ENCODE measurements at regions not wholly inside any gene's neighbourhood (a gene's known extent, or its start where the extent isn't known, plus 50 kb on each side); places are given as distances from the start of the nearest gene placed in this dataset.

- no peak for ATAC-seq (ENCODE audit: insufficient read depth, low read depth)
- no peak overlapping the region for H3K9ac ChIP-seq (ENCODE audit: low read depth, low read length)
These were observed 298.2 kb downstream of the MAN2A1 start for GRCh38 chr5:109987970-109988369.

GRCh38 chr5:109989161-109989560 is 299.4 kb downstream of the MAN2A1 start:
- no peaks in the 10 kb centered on the region for H3K9me3 ChIP-seq (ENCODE audit: insufficient read depth, low read length, severe bottlenecking)
- H3K79me2 ChIP-seq (ENCODE audit: insufficient read depth, low read length), result no peaks in the 10 kb centered on the region
- no peak for ATAC-seq (ENCODE audit: insufficient read depth, low read depth)
- no peaks in the 10 kb centered on the region for H4K20me1 ChIP-seq (ENCODE audit: insufficient read depth, low read length)
- no peak overlapping the region for H3K4me2 ChIP-seq (ENCODE audit: insufficient read depth, low read length)
- no peaks in the 10 kb centered on the region for H3K27me3 ChIP-seq (ENCODE audit: insufficient read depth, low read length, poor library complexity)
- no peak overlapping the region for H3K4me3 ChIP-seq (ENCODE audit: low read depth in 1 of 2, low read length in 2 of 2)
- no peak overlapping the region for H3K27ac ChIP-seq (ENCODE audit: low read length)
- H3K9ac ChIP-seq (ENCODE audit: low read depth, low read length), result no peak overlapping the region
- DNase-seq, result no peak
- no peak overlapping the region for H2AFZ ChIP-seq (ENCODE audit: low read depth, low read length)
- no peak for TF ChIP-seq CTCF (IDR thresholded peaks at IDR 0.05; ENCODE audit: borderline replicate concordance, extremely low read depth, low read length, poor library complexity, severe bottlenecking)
- no peak for TF ChIP-seq EZH2 (IDR thresholded peaks at IDR 0.05; ENCODE audit: borderline replicate concordance, low read depth, low read length, severe bottlenecking)
- H3K4me1 ChIP-seq (ENCODE audit: insufficient read depth, low read length), result no peaks in the 10 kb centered on the region
- no peaks in the 10 kb centered on the region for H3K36me3 ChIP-seq (ENCODE audit: insufficient read depth, low read length)

More at GRCh38 chr5:109987970-109988369, 298.2 kb downstream of the MAN2A1 start:
- H3K9me3 ChIP-seq (ENCODE audit: insufficient read depth, low read length, severe bottlenecking), result no peaks in the 10 kb centered on the region
- no peaks in the 10 kb centered on the region for H3K79me2 ChIP-seq (ENCODE audit: insufficient read depth, low read length)
- no peak overlapping the region for H3K27ac ChIP-seq (ENCODE audit: low read length)
- DNase-seq, result no peak
- no peak overlapping the region for H3K4me2 ChIP-seq (ENCODE audit: insufficient read depth, low read length)
- H4K20me1 ChIP-seq (ENCODE audit: insufficient read depth, low read length), result no peaks in the 10 kb centered on the region
- no peaks in the 10 kb centered on the region for H3K4me1 ChIP-seq (ENCODE audit: insufficient read depth, low read length)
- no peak overlapping the region for H3K4me3 ChIP-seq (ENCODE audit: low read depth in 1 of 2, low read length in 2 of 2)
- no peaks in the 10 kb centered on the region for H3K36me3 ChIP-seq (ENCODE audit: insufficient read depth, low read length)
- no peak overlapping the region for H2AFZ ChIP-seq (ENCODE audit: low read depth, low read length)
- no peak for TF ChIP-seq CTCF (IDR thresholded peaks at IDR 0.05; ENCODE audit: borderline replicate concordance, extremely low read depth, low read length, poor library complexity, severe bottlenecking)
- TF ChIP-seq EZH2 (IDR thresholded peaks at IDR 0.05; ENCODE audit: borderline replicate concordance, low read depth, low read length, severe bottlenecking), result no peak
- H3K27me3 ChIP-seq (ENCODE audit: insufficient read depth, low read length, poor library complexity), result no peaks in the 10 kb centered on the region

- Histone ChIP-seq H3K9me3 (ENCODE audit: insufficient read depth, low read length, severe bottlenecking) (no peaks in the 10 kb centered on the region), H3K27me3 (ENCODE audit: insufficient read depth, low read length, poor library complexity) (no peaks in the 10 kb centered on the region), H3K4me1 (ENCODE audit: insufficient read depth, low read length) (no peaks in the 10 kb centered on the region), H3K4me2 (ENCODE audit: insufficient read depth, low read length) (no peak overlapping the region), H3K79me2 (ENCODE audit: insufficient read depth, low read length) (no peaks in the 10 kb centered on the region), H3K36me3 (ENCODE audit: insufficient read depth, low read length) (no peaks in the 10 kb centered on the region), H4K20me1 (ENCODE audit: insufficient read depth, low read length) (no peaks in the 10 kb centered on the region), H3K9ac (ENCODE audit: low read depth, low read length) (no peak overlapping the region), H2AFZ (ENCODE audit: low read depth, low read length) (no peak overlapping the region), H3K4me3 (ENCODE audit: low read depth in 1 of 2, low read length in 2 of 2) (no peak overlapping the region), H3K27ac (ENCODE audit: low read length) (no peak overlapping the region)
- no peak for DNase-seq
- TF ChIP-seq CTCF (IDR thresholded peaks at IDR 0.05; ENCODE audit: borderline replicate concordance, extremely low read depth, low read length, poor library complexity, severe bottlenecking) (no peak), EZH2 (IDR thresholded peaks at IDR 0.05; ENCODE audit: borderline replicate concordance, low read depth, low read length, severe bottlenecking) (no peak)
- ATAC-seq (ENCODE audit: insufficient read depth, low read depth), result no peak
These were observed 300.4 kb downstream of the MAN2A1 start for GRCh38 chr5:109989994-109990722.

All from DND-41 (cell line).